ENCODE measurements at regions not wholly inside any gene's neighbourhood (a gene's known extent, or its start where the extent isn't known, plus 50 kb on each side); places are given as distances from the start of the nearest gene placed in this dataset.

DNA sequence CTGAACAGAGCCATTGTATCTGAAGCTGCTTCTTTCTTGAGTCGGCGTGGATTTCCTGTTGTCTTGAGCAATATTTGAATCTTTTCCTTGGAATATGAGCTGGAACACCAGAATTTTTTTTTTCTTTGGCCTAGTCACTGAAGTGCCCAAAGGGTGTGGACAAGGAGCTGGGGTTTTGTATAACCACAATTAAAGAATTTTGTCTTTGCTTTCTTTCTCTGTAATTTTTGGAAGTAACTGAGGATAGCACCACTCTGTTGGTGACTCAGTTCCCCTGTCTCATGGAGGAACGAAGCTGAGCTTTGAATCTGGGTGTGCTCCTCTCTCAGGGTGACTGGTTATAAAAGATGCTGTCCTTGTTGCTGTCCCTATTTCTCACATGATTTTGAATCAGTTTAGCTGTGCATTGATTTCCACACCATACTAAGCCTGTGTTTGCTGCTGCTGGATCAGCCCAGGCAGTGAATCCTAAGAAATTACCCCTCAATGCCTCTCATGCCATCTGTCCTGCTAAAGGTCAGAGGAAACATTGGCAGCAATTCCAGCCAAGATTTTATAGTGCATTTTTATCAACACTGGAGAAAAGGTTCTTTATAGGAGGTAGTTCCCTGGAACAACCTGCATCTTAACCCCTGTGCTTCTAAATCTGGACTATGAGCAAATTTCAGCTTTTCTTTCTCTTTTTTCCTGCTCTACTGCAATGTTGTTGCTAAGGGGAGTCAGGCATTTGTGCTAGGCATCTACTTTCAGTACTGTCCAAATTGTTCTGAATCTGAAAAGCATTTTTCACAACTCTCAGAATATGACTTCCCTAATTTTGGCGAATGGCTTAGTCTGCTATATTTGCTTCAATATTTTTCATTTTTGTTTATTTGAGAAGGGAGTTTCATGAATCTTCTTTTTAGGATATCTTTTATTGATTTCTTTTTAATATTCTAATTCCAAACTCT lies 540.8 kb downstream of the SOX6 start:
- DNase-seq (ENCODE audit: extremely low spot score): no peak
- TF ChIP-seq CTCF (IDR thresholded peaks at IDR 0.05; ENCODE audit: control extremely low read depth, extremely low read depth, low read depth, missing control alignments): no peak
- CTCF ChIA-PET: interaction anchor here (1.2 to 3.0 kb wide), 4 partner anchors 12 to 489 kb away, joined by 3 to 15 read pairs (median 4); no protein-coding TSS in a partner anchor
- POLR2A ChIA-PET: no interaction called here

DNA sequence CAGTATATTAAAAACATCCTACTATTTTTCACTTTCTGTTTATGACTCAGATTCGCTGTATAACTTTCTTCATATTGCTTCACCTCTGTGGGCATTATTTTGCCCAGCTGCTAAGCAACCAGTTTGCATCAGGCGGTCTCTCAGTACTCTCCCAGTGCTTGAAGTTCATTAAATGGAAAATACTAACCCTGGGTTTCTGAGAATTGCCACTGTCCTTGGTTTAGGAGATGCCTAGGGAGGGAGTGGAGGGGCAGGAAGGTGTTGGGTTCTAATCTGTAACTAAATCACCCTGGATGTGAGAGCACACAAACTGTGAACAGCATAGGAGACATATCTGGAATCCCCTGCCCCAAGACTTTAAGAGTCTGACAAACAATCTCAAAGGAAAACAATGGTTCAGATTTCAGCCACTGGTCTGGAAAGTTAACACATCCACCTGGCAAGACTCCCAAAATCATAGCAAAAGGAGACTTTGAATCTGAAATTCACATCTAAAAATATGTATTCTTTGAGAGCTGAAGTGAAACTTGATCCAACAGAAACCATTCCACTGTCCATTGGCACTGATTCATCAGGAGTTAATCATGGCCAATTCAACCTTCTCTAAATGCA lies 540.0 kb downstream of the SOX6 start:
- ChIA-PET CTCF (interaction anchor here (1.3 kb wide), 1 partner anchor 490 kb away, joined by 4 read pairs; no protein-coding TSS in a partner anchor), POLR2A (no interaction called here)
- no peak for DNase-seq (ENCODE audit: extremely low spot score)
- no peak for TF ChIP-seq CTCF (IDR thresholded peaks at IDR 0.05; ENCODE audit: control extremely low read depth, extremely low read depth, low read depth, missing control alignments)

DNA sequence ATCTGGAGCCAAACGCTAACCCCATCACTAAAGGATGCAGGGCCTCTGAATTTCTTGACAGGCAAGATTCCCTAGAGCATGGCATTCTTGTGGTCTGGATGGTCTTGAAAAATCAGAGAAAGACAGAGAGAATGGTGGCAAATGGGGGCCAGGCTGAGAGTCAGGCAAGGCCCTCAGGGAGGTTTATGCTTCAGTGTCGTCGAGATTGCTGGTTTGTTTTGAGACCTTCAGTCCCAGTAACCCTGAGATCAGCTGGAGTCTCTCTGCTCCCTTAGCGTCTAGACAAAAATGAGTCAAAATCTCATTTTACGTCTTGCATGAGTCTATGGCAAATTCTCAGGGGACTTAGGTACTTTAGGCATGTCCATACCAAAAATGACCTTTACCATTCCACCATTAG lies 539.3 kb downstream of the SOX6 start:
- ChIA-PET CTCF (interaction anchor here (0.9 to 5.7 kb wide), 3 partner anchors 10 to 797 kb away, joined by 3 to 64 read pairs (median 4); no protein-coding TSS in a partner anchor), POLR2A (no interaction called here)
- TF ChIP-seq CTCF (IDR thresholded peaks at IDR 0.05; ENCODE audit: control extremely low read depth, extremely low read depth, low read depth, missing control alignments): no peak
- DNase-seq (ENCODE audit: extremely low spot score): no peak

DNA sequence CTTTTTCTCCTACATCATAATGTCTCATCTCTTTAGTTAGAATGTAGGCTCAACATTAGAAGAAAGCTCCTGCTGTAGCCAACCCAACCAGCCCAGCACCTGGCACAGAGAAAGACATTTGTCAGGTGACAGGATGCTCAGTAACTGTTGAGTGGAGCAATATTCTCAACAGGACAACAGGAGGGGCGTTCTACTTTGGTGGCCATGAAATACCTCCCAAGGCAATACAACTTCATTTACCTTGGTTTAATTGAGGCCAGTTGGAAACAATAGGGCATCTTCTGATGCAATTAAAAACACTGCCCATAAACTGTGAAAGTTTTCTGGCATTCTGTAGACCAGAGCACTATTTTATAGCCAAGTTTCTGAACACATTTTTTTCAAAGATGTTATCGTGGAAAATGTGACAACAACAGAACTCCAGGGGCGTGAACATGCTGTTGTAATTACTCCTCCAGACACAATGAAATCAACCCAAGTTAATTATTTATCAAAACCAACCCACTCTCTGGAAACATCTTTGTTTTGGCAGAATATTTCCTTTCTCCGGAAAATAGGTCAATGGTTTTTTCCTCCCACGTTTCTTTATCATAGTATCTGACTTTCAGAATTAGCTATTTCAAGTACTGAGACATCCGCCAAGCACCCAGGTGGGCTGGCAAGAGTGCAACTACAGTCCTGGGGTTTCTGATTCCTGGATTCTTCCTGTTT lies 538.1 kb downstream of the SOX6 start:
- ChIA-PET POLR2A (no interaction called here), CTCF (interaction anchor here (0.9 to 5.7 kb wide), 3 partner anchors 9 to 796 kb away, joined by 3 to 64 read pairs (median 4); no protein-coding TSS in a partner anchor)
- DNase-seq (ENCODE audit: extremely low spot score): no peak
- TF ChIP-seq CTCF (IDR thresholded peaks at IDR 0.05; ENCODE audit: control extremely low read depth, extremely low read depth, low read depth, missing control alignments): no peak

DNA sequence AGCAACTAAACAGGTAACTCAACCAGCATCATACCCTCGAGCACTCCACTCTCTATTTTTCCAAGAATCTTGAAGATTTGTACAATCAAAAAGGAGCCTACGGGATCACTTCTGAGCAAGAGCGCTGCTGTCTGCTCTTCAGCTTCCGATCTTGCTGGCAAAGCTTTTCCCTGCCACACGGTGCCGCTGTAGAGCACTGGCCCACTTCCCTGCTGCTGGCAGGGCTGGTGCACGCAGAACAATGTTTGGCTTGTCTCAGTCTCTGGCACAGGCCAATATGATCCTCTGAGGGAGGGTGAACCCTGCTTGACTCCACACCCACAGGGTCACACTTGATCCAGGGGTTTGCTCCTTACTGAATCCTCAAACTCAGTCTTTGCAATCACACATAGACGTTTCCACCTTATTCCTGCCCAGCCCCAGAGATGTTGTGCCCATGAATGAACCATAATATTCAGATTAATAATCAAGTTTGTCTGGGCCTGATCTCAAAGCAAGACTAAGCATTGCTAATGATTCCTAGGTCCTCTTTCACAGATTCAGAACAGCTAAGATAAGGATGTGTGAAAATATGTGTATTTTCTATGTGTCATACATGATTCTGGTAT lies 536.6 kb downstream of the SOX6 start:
- peak; percentile 54 for DNase-seq (ENCODE audit: extremely low spot score)
- ChIA-PET CTCF (interaction anchor here (0.6 to 5.7 kb wide), 12 partner anchors 11 to 794 kb away, joined by 3 to 64 read pairs (median 4); no protein-coding TSS in a partner anchor), POLR2A (no interaction called here)
- peak; percentile 78 for TF ChIP-seq CTCF (IDR thresholded peaks at IDR 0.05; ENCODE audit: control extremely low read depth, extremely low read depth, low read depth, missing control alignments)
